NCI-H748 (cell line): ENCODE measurements at regions not wholly inside any gene's neighbourhood (a gene's known extent, or its start where the extent isn't known, plus 50 kb on each side); places are given as distances from the start of the nearest gene placed in this dataset.
A peak's percentile ranks its signal among the peaks of the same experiment; 100 is the strongest.

Experiments
- DNase-seq: peaks from one replicate; lab custom pipeline; 2025; ENCODE audit not compliant: unreplicated experiment; lab: John Stamatoyannopoulos, UW

- DNase-seq, result no peak
These were observed 363.4 kb upstream of the C2CD4B start for GRCh38 chr15:62528505-62528904.

GRCh38 chr15:62532367-62532766 lies 367.3 kb upstream of the C2CD4B start:
- DNase-seq, result no peak

- no peak for DNase-seq
These were observed 368.6 kb upstream of the C2CD4B start for GRCh38 chr15:62533687-62534086.

GRCh38 chr15:62534996-62535395 lies 369.9 kb upstream of the C2CD4B start:
- DNase-seq, result no peak

- DNase-seq, result no peak
These were observed 374.2 kb upstream of the C2CD4B start for GRCh38 chr15:62539236-62539635.

- DNase-seq, result no peak
These were observed 376.2 kb upstream of the C2CD4B start for GRCh38 chr15:62541250-62541649.

GRCh38 chr15:62541846-62542245 lies 376.8 kb upstream of the C2CD4B start:
- no peak for DNase-seq

- DNase-seq, result no peak
These were observed 379.4 kb upstream of the C2CD4B start for GRCh38 chr15:62544446-62544845.

- DNase-seq, result no peak
These were observed 380.6 kb upstream of the C2CD4B start for GRCh38 chr15:62545467-62546227.

GRCh38 chr15:62546628-62547027 lies 381.5 kb upstream of the C2CD4B start:
- no peak for DNase-seq

- DNase-seq, result no peak
These were observed 382.5 kb upstream of the C2CD4B start for GRCh38 chr15:62547584-62547983.

GRCh38 chr15:62549345-62549970 lies 384.4 kb upstream of the C2CD4B start:
- DNase-seq, result peak; percentile 33

- no peak for DNase-seq
These were observed 385.0 kb upstream of the C2CD4B start for GRCh38 chr15:62550106-62550505.

- DNase-seq, result no peak
These were observed 387.4 kb upstream of the C2CD4B start for GRCh38 chr15:62552444-62552843.

- no peak for DNase-seq
These were observed 389.0 kb upstream of the C2CD4B start for GRCh38 chr15:62553911-62554563.

- DNase-seq, result no peak
These were observed 393.7 kb upstream of the C2CD4B start for GRCh38 chr15:62558640-62559380.

- peak; percentile 4 for DNase-seq
These were observed 394.3 kb upstream of the C2CD4B start for GRCh38 chr15:62559381-62559733.

GRCh38 chr15:62561059-62561519 lies 396.0 kb upstream of the C2CD4B start:
- peak; percentile 79 for DNase-seq

- no peak for DNase-seq
These were observed 396.5 kb upstream of the C2CD4B start for GRCh38 chr15:62561571-62561970.

- peak; percentile 25 for DNase-seq
These were observed 400.0 kb upstream of the C2CD4B start for GRCh38 chr15:62564886-62565633.

GRCh38 chr15:62565634-62566026 lies 400.5 kb upstream of the C2CD4B start:
- no peak for DNase-seq
